ENCODE measurements at regions not wholly inside any gene's neighbourhood (a gene's known extent, or its start where the extent isn't known, plus 50 kb on each side); places are given as distances from the start of the nearest gene placed in this dataset.
"Not testable (repeated sequence)": the region's sequence is repeated elsewhere in the genome, so short reads cannot be mapped to it uniquely, and the experiment has no call there.

GRCh38 chr7:69395061-69395714 lies 203.1 kb upstream of the AUTS2 start:
- no peak for DNase-seq

- no peak for DNase-seq
These were observed 199.3 kb upstream of the AUTS2 start for GRCh38 chr7:69398986-69399385.

- DNase-seq, result no peak
These were observed 198.9 kb upstream of the AUTS2 start for GRCh38 chr7:69399401-69399800.

GRCh38 chr7:69402696-69403095 lies 195.6 kb upstream of the AUTS2 start:
- no peak for DNase-seq

GRCh38 chr7:69403169-69403568 lies 195.1 kb upstream of the AUTS2 start:
- DNase-seq, result no peak

- DNase-seq, result no peak
These were observed 187.3 kb upstream of the AUTS2 start for GRCh38 chr7:69411018-69411417.

- no peak for DNase-seq
These were observed 186.8 kb upstream of the AUTS2 start for GRCh38 chr7:69411466-69411865.

GRCh38 chr7:69412331-69413146 lies 185.7 kb upstream of the AUTS2 start:
- DNase-seq, result no peak

- no peak for DNase-seq
These were observed 183.7 kb upstream of the AUTS2 start for GRCh38 chr7:69414555-69414954.

GRCh38 chr7:69418869-69419670 lies 179.2 kb upstream of the AUTS2 start:
- DNase-seq, result no peak

GRCh38 chr7:69419934-69420333 lies 178.3 kb upstream of the AUTS2 start:
- no peak for DNase-seq

GRCh38 chr7:69422574-69422985 lies 175.7 kb upstream of the AUTS2 start:
- DNase-seq, result no peak

- no peak for DNase-seq
These were observed 171.6 kb upstream of the AUTS2 start for GRCh38 chr7:69426705-69427104.

- DNase-seq, result no peak
These were observed 170.2 kb upstream of the AUTS2 start for GRCh38 chr7:69428089-69428488.

- no peak for DNase-seq
These were observed 168.3 kb upstream of the AUTS2 start for GRCh38 chr7:69429911-69430383.

- DNase-seq, result no peak
These were observed 167.8 kb upstream of the AUTS2 start for GRCh38 chr7:69430384-69431021.

GRCh38 chr7:69431626-69432025 lies 166.6 kb upstream of the AUTS2 start:
- no peak for DNase-seq

GRCh38 chr7:69432276-69432675 lies 166.0 kb upstream of the AUTS2 start:
- DNase-seq, result not testable (repeated sequence)

- DNase-seq, result no peak
These were observed 165.2 kb upstream of the AUTS2 start for GRCh38 chr7:69433081-69433480.

- no peak for DNase-seq
These were observed 163.9 kb upstream of the AUTS2 start for GRCh38 chr7:69434398-69434815.

- DNase-seq, result no peak
These were observed 162.6 kb upstream of the AUTS2 start for GRCh38 chr7:69435711-69436110.

- no peak for DNase-seq
These were observed 161.3 kb upstream of the AUTS2 start for GRCh38 chr7:69436946-69437345.

Measured in GOT3 (cell line).